ENCODE measurements at regions not wholly inside any gene's neighbourhood (a gene's known extent, or its start where the extent isn't known, plus 50 kb on each side); places are given as distances from the start of the nearest gene placed in this dataset.

DNA sequence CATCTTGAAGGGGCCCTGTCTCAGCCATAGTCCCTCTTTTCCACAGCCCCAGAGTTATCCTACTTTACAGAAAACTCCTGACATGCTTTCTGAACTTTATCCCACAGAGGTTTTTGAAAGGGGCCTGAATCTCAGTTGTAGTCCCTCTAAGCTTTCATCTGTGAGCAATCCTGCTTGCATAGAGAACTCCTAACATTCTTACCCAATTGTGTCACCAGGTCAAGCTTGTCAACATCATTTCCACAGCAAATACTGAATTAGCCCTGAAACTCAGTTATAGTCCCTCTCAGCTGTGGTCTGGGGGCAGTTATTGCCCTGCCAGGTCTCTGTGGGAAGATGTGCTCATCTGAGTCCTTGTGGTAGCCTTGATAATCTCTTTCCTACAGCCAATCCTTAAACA lies 2190.3 kb upstream of the PCDH20 start:
- intact Hi-C loops (cut with DNase I) = no loop called here
- DNase-seq (ENCODE audit: missing footprints) = no peak
- ATAC-seq = no peak

DNA sequence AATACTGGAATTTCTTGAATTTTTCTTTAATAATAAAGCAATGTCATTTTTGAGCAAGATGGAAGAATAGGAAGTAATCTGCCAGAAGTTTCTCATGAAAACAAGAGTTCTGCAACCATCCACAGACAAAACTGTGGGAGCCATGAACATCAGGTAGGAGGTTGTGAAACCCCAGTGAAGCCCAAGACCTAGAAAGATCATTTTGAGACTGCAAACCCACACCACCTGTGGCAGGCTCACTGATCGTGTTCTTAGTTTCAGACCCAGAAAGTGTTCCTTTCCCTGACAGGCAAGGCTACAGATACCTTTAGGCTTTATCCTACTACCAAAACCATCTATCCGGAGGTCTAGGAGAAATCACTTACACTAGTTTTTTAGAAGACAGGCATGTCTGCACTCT lies 2189.8 kb upstream of the PCDH20 start:
- intact Hi-C loops (cut with DNase I) = no loop called here
- ATAC-seq = no peak

DNA sequence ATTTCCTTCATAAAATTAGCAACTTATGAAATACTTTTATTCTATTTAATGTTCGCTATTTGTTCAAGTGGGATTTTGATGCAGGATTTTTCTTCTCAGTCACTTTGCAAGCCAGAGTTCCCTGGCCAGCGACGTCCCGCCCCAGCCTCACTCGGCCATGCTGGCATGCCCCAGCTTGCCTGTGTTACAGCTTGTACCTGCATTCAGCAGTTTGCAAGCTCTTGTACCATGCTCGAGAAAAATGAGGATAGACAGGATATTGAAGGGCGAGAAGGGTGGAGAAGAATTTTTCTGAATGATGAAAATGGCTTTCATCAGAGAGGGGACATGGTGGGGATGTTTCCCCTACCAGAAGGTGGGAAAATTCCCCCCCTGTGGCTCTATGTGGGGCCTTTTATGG lies 2180.2 kb upstream of the PCDH20 start:
- DNase-seq (ENCODE audit: missing footprints) = no peak
- intact Hi-C loops (cut with DNase I) = no loop called here

More for the DNA sequence above, 2189.8 kb upstream of the PCDH20 start:
- DNase-seq (ENCODE audit: missing footprints) = no peak

DNA sequence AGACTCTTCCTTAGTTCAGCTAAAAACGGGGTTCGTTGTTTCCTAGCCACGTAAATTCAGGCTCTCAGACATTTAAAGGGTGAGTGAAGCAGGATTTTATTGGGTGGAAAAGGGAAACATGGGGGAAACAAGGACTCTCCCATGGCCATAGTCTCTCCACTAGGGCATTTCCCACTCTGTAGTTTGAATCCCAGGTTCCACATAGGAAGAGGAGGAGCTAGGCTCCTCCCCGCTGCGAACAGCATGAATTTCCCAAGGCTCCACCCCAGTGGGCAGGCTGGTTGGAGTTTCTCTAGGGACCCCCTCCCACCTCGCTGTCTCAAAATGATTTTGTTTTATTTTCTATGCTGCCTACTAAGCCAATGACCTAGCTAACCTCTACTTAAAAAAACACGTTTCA lies 2170.8 kb upstream of the PCDH20 start:
- DNase-seq (ENCODE audit: missing footprints) (no peak), ATAC-seq (no peak)
- intact Hi-C loops (cut with DNase I) = no loop called here

More for the DNA sequence above, 2180.2 kb upstream of the PCDH20 start:
- ATAC-seq = no peak

DNA sequence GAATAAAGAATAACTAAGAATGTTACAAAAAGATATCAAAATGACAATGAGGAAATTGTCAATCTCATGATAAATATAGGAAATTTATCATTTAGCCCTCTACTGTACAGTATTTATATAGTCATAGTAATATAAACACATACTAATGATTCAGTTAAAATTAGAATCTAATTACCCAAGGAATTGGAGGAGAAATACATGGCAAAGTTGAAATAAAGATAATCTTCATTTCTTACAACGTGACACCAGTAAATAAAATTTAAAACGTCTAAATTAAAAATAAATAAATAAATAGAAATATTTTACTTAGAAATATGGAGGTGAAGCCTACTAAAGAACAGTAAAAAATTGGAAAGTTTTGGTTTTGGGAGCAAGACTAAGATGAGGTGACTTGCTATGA lies 2163.1 kb upstream of the PCDH20 start:
- DNase-seq (ENCODE audit: missing footprints) (no peak), ATAC-seq (no peak)
- intact Hi-C loops (cut with DNase I) = no loop called here

DNA sequence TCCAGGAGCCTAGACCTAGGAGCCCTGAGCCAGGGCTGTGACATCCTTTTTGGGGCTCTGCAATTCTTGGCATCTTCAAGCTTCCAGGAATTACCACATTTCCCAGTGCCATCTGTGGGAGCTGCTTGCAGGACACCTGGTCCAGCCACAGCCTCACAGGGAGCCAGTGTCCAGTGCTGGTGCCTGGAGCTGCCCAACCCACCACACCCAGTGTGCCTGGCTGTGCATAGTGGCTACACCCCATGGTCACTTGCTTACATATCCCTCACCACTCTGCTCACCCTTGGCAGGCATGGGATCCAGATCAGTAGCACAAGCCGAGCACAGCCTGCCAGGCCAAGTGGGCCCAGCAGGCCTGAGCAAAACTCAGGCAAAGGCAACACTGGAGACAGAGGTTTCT lies 2151.4 kb upstream of the PCDH20 start:
- ATAC-seq = no peak
- intact Hi-C loops (cut with DNase I) = no loop called here
- no peak for DNase-seq (ENCODE audit: missing footprints)

DNA sequence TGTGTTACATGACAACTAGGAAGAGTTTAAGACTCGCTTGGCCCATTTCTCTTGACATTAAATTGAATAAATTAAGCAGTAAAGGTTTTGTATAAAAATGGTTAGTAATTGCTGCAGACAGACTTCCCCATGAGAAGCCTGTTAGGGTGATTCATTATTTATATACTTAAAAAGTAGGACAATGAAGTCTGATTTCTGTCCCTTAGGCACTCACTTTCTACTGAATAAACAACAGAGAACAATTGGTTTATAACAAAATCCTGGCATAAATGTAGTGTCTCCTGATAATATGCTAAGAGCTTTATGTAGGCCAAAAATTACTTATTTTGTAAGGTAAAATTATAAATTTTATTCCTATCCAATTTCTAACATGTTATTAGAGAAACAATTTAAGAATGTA lies 2138.5 kb upstream of the PCDH20 start:
- ATAC-seq (no peak), DNase-seq (ENCODE audit: missing footprints) (no peak)
- intact Hi-C loops (cut with DNase I) = no loop called here

DNA sequence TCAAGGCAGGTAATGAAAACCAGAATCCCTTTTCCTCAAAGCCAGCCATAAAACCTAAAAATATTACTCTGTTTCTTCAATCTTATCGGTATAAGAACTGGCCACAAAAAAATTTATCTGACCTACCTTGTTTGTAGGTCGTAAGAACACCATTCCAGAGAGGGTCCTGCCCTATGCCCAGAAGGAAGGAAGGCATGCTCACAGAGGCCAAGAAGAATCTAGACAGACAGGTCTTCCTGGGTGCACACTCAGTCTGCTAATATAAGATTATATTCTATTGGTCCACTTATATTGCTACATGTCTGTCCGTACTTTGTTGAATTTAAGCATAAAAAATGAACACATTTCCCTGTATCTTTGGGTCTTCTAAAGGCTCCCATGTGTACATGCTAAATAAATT lies 2136.1 kb upstream of the PCDH20 start:
- ATAC-seq (no peak), DNase-seq (ENCODE audit: missing footprints) (no peak)
- intact Hi-C loops (cut with DNase I) = no loop called here

DNA sequence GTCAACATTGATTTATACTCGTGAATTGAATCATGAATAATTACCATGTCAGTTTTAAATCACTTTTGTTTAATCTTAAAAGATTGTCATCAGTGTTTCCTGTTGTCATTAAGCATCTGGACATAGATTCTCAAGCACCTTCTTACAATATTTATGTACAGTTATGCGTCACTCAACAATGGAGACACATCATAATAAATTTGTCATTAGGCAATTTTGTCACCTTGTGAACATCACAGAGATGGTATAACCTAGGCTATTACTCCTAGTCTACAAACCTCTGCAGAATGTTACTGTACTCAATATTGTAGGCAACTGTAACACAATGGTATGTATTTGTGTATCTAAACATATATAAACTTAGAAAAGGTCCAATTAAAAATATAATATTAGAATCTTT lies 2130.9 kb upstream of the PCDH20 start:
- no peak for DNase-seq (ENCODE audit: missing footprints)
- no peak for ATAC-seq
- intact Hi-C loops (cut with DNase I) = no loop called here

DNA sequence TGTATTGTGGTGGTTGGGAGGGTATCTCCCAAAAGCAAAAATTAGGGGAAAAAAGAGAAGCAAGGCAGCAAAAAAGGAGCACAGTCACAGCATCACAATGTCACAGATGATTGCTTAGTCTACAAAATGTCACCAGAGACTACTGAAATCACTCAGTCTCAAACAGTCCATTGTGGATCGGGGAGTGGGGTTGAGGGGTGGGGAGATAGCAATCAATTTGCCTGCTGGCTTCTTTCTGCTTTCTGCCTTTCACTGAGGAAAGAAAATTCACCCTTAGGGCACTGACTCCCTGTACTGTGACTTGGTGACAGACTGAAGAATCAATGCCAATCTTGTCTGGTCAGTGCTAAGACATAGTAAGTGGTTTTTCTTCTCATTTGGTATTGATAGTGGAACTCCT lies 2127.1 kb upstream of the PCDH20 start:
- intact Hi-C loops (cut with DNase I) = no loop called here
- no peak for ATAC-seq

DNA sequence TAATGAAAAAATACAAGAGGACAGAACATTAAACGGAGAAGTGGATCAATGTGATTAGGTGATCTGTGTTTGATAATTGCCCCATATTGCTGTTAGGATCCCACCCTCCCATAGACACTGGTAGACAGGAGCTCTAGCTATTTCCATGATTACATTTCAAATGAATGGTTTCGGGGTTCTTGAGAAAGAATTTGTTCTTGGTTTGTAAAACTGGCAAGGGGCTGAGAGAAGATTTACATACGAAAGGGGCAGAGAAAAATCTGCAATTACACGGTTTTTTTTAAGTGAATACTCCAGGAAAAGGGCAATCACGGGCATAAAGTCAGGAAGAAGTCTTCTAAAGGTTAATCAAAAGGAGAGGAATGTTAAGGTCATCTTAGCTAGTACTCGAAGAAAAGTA lies 2125.7 kb upstream of the PCDH20 start:
- no peak for DNase-seq (ENCODE audit: missing footprints)
- intact Hi-C loops (cut with DNase I) = no loop called here
- ATAC-seq = no peak

More for the DNA sequence above, 2127.1 kb upstream of the PCDH20 start:
- no peak for DNase-seq (ENCODE audit: missing footprints)

DNA sequence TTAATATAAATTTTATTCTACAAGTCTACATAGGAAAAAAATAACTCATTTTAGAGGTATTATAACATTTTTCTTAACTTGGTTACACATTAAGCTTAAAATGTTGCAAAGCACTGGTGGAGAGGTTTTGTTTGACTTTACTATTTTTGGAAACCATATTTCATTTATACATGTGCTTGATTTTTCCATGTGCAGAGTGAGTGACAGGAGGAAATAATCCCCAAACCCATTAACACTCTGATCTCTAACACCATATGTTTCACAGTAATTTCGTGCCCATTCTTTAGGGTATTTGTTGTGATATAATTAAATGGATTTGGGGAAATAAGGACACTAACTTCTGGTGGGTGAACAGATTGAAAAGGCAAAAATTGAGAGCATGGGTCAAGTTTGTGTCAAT lies 2124.4 kb upstream of the PCDH20 start:
- intact Hi-C loops (cut with DNase I) = no loop called here
- ATAC-seq = no peak
- DNase-seq (ENCODE audit: missing footprints) = no peak

DNA sequence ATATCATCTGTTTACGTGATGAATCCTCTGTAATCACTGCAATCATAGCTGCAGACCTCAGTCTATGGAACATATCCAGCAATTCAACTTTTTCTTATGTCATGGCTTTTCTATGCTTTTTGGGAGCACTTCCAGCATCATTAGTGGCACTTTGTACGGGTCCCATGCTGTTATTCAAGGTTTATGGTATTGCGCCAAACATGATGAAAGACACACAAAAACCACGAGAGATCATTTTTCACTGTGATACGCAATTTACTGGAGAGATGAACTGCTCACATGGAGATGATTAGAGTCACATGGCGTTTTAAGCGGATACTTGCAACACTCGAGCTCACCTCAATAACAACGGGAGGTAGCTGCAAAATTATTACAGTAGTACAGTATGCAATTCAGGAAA lies 2101.7 kb upstream of the PCDH20 start:
- intact Hi-C loops (cut with DNase I) = no loop called here
- no peak for ATAC-seq

DNA sequence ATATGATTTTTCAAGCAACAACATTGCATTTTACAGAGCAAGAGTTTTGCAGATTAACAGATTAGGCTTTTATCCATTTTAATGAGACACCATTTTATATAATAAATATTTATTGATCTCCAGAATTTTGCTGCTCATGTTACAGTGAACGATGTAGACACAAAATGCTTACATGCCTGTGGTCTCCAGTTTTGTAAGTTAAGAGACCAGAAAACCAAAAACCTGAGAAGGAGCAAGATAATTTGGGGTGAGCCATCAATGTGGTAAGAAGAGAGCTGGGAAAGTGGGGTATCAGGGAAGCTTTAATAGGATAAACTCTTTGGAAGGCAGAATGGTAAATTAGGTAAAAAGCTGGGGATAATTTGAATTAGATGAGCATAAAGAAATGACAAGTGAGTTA lies 2100.5 kb upstream of the PCDH20 start:
- no peak for ATAC-seq
- no peak for DNase-seq (ENCODE audit: missing footprints)
- intact Hi-C loops (cut with DNase I) = no loop called here

More for the DNA sequence above, 2101.7 kb upstream of the PCDH20 start:
- no peak for DNase-seq (ENCODE audit: missing footprints)

DNA sequence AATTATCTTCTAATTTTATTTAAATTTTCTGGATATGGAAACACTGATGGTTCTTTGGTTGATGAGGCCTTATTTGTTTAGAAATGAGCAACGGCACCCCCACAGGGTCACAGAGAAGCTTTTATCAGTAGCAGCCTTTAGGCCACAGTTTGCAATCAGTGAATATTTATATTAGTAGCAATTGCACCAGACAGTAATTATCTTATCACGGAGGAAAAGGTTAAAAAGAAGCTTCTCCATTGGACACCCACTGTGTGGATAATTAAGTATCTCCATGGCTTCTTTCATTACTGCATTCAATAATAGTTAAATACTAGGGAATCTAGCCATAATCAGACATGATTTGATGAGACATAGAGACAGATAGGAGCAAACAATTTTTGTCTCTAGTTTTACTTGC lies 2099.2 kb upstream of the PCDH20 start:
- intact Hi-C loops (cut with DNase I) = no loop called here
- DNase-seq (ENCODE audit: missing footprints) (no peak), ATAC-seq (no peak)

DNA sequence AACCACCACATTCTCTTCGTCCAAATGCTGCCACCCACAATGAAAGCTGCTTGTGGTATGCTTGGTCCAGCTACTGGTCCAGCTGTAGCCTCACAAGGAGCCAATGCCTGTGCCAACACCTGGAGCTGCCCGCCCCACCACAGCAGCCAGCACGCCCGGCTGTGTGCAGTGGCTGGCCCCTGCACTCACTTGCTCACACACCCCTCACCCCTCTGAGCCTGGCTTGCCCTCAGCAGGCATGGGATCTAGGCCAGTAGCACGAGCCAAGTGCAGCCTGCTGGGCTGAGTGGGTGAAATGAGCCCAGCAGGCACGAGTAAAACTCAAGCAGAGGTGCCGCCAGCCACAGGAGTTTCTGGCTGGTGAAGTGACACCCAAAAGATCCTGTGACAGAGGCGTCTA lies 2096.4 kb upstream of the PCDH20 start:
- intact Hi-C loops (cut with DNase I) = no loop called here
- no peak for DNase-seq (ENCODE audit: missing footprints)
- no peak for ATAC-seq

DNA sequence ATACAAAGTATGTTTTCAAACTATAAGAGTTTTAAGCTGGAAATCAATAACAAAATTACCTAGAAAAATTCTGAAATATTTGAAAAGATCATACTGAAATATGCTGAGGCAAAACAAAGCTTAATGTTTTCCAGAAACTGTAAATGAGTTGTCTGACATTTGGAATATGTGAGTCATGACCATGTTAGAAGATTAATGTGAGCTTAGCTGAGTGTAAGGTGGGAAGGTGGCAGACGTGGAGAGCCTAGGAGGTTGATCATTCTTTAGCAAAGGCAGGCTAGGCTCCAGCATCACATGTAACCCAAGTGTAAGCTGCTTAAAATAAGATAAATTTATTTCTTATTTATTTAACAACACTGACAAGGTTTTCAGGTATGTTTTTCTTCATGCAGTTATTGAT lies 2086.1 kb upstream of the PCDH20 start:
- no peak for DNase-seq (ENCODE audit: missing footprints)
- intact Hi-C loops (cut with DNase I) = no loop called here
- no peak for ATAC-seq

DNA sequence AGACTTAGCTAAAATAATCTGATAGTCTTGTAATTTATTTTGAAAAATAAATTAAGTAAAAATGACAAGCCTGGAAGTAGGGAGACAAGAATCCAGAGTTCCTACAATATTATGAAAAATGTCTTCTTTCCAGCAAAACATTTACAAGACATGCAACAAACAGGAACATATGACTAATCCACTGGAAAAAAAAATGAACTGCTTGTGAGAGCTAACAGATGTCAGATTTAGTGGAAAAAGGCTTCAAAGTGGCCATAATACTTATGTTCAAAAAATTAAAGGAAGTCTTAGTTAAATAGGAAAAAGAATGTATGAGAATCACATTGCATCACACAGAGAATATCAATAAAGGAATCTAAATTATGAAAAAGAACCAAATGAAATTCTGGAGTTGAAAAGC lies 2082.0 kb upstream of the PCDH20 start:
- intact Hi-C loops (cut with DNase I) = no loop called here
- no peak for ATAC-seq
- DNase-seq (ENCODE audit: missing footprints) = no peak

DNA sequence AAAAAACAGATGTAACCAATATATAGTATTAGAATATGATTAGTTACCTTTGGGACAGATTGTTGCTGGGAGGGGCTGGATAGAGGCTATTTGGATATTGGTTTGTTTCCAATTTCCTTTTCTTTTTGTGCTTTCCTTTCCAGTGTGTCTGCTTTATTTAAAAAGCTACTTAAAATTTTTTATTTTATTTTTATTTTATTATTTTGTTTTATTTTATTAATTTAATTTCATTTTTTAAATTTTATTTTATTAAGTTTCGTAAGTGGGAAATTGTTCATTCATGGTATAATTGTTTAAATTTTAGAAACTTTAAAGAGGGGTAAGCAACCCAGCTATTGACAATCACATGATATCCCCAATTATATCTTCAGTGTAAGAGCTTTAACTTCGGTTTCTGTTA lies 2077.0 kb upstream of the PCDH20 start:
- DNase-seq (ENCODE audit: missing footprints) (no peak), ATAC-seq (no peak)
- intact Hi-C loops (cut with DNase I) = no loop called here

DNA sequence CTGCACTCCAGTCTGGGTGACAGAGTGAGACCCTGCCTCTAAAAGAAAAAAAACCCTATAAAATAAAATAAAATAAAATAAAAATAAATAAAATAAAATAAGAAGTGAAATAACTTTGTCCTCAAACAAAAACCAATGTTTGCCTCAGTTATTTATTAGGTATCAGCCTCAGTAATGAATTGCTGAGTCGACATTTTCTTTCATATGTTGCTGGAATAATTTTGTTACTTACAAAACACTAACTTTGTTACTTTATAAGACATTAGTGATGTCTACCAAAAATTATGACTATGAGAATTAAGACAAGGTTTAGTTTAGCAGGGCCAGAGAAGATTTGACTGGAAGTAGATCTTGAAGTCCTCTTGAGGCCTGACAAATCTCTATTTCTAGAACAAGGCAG lies 2074.5 kb upstream of the PCDH20 start:
- no peak for ATAC-seq
- intact Hi-C loops (cut with DNase I) = no loop called here

DNA sequence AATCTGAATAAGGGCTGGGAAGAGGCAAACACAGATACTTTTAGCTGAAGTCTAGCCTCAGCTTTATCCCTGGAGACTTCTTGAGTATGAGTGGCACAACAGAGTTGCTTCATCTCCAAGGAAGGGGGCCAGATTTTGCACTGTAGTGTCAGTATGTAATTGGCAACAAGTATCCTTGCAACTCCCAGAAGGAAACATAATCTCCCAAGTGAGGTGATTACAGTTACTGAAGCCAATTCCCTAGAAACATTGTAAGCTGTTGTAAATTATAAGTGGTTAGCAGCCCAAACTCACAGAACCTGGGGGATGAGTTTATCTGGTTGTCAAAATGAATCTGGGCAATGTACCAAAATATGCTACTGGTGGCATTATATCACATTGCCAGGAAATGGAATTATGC lies 2065.7 kb upstream of the PCDH20 start:
- ATAC-seq (no peak), DNase-seq (ENCODE audit: missing footprints) (no peak)
- intact Hi-C loops (cut with DNase I) = no loop called here

More for the DNA sequence above, 2074.5 kb upstream of the PCDH20 start:
- DNase-seq (ENCODE audit: missing footprints) = no peak

DNA sequence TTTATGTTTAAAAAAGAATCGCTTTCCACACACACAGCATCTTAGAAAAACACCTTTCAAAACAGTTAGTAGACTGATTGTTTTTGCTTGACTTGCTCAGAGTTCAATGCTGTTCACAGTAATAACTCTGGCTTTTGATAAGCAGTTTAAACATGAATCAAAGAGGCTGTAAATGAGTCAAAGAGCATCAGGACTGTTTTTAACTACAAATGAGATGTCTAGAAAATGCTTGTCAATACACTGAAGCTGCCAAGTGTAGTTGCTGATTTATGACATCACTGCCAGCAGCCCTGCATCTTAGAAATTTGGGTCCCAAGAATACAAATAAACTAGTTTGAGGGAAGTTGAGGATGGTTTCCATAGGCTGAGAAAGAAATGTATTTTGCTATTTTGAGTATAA lies 2057.1 kb upstream of the PCDH20 start:
- no peak for DNase-seq (ENCODE audit: missing footprints)
- intact Hi-C loops (cut with DNase I) = no loop called here
- no peak for ATAC-seq

Data from Right ventricle myocardium inferior (tissue), 1 donor.